WERI-Rb-1 (cell line): ENCODE measurements at regions not wholly inside any gene's neighbourhood (a gene's known extent, or its start where the extent isn't known, plus 50 kb on each side); places are given as distances from the start of the nearest gene placed in this dataset.

Experiments used
- DNase-seq: peaks from one replicate; pipeline ENCODE4 v3.0.0-alpha.2; 2020
- H3K27ac ChIP-seq: fragments of 250-450 bp; sonication (Bioruptor Pico); 2 replicates; pipeline ENCODE4 v1.5.1; 2020; ENCODE audit warnings: mild to moderate bottlenecking, moderate library complexity
- H3K27me3 ChIP-seq: fragments of 250-450 bp; sonication (Bioruptor Pico); 2 replicates; pipeline ENCODE4 v1.5.1; 2021; ENCODE audit warnings: mild to moderate bottlenecking, low read depth, moderate library complexity; ENCODE audit not compliant: insufficient read depth, severe bottlenecking
- H3K36me3 ChIP-seq: fragments of 250-450 bp; sonication (Bioruptor Pico); 2 replicates; pipeline ENCODE4 v1.5.1; 2020; ENCODE audit warnings: mild to moderate bottlenecking, moderate library complexity
- H3K4me3 ChIP-seq: 2 replicates; pipeline ENCODE4 v1.5.1; 2011; ENCODE audit warnings: low read depth, mild to moderate bottlenecking, control low read depth, low read length
- H3K9me3 ChIP-seq: fragments of 250-450 bp; sonication (Bioruptor Pico); 2 replicates; pipeline ENCODE4 v1.5.1; 2021; ENCODE audit warnings: mild to moderate bottlenecking, moderate library complexity; ENCODE audit not compliant: severe bottlenecking
- TF ChIP-seq, protein P1 (sequence below): IDR thresholded peaks from 2 replicates; pipeline ENCODE4 v1.5.1; 2011; ENCODE audit warnings: low read depth, mild to moderate bottlenecking, control low read depth, inconsistent platforms, low read length

DNA sequence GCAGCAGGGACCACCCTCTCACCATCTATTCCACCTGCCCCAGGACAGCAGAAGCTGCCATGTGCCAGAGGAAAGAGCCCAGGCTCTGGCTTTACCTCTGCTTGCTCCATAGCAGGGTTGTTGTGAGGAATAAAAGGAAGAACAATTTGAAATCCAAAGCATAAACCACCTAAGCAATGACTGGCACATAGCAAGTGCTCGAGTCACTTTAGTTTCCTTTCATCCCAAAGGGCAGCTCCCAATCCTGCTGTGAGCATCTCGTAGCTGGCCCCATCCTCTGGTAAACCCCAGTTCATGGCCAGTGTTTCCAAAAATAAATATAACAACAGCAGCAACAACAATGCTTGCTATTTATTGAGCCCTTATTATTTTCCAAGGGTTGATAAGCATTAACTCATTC lies 923.5 kb downstream of the EPHA4 start:
- TF ChIP-seq, protein P1, sequence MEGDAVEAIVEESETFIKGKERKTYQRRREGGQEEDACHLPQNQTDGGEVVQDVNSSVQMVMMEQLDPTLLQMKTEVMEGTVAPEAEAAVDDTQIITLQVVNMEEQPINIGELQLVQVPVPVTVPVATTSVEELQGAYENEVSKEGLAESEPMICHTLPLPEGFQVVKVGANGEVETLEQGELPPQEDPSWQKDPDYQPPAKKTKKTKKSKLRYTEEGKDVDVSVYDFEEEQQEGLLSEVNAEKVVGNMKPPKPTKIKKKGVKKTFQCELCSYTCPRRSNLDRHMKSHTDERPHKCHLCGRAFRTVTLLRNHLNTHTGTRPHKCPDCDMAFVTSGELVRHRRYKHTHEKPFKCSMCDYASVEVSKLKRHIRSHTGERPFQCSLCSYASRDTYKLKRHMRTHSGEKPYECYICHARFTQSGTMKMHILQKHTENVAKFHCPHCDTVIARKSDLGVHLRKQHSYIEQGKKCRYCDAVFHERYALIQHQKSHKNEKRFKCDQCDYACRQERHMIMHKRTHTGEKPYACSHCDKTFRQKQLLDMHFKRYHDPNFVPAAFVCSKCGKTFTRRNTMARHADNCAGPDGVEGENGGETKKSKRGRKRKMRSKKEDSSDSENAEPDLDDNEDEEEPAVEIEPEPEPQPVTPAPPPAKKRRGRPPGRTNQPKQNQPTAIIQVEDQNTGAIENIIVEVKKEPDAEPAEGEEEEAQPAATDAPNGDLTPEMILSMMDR: no peak
- H3K27ac ChIP-seq: no peak overlapping the region
- no peaks in the 10 kb centered on the region for H3K36me3 ChIP-seq
- no peak overlapping the region for H3K4me3 ChIP-seq
- H3K9me3 ChIP-seq: no peaks in the 10 kb centered on the region
- no peak for DNase-seq
- H3K27me3 ChIP-seq: no peaks in the 10 kb centered on the region

DNA sequence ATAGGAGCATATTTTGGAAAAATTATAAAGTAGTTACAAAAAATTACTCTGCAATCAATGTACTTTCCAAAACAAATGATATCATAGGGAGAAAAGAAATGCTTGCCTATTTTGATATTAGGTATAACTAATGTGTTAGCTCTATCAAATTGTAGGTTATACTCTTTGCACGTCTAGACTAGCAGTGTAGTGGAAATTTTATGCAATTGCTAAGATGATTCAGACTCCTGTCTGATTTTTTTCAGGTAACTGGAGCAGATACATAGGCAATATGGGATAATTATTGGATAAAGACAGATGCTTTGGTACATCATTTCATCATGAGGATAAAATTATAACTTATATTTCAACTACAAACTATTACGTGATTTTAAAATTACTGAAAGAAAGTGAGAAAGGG lies 918.3 kb downstream of the EPHA4 start:
- no peaks in the 10 kb centered on the region for H3K9me3 ChIP-seq
- no peak for DNase-seq
- TF ChIP-seq, protein P1: no peak
- H3K27me3 ChIP-seq: no peaks in the 10 kb centered on the region
- no peaks in the 10 kb centered on the region for H3K36me3 ChIP-seq
- no peak overlapping the region for H3K4me3 ChIP-seq
- no peak overlapping the region for H3K27ac ChIP-seq

DNA sequence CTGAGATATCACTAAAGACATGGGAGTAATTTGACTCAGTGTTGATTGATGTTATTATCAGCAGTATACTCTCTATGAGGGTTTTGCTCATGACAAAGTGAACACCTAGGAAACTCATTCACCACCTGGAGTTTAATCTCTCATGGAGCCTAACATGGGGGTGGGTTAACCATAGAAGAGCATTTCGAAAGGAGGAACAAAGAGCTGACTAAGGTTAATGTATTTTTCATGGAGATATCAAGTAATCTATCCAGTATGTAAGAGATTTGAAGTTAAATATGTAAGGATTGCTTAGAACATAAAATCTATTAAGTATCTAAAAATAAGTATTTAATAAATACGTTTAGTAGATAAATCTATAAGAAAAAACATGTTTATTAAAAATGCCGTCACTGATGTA lies 917.8 kb downstream of the EPHA4 start:
- Histone ChIP-seq H3K27ac (no peak overlapping the region), H3K4me3 (no peak overlapping the region), H3K9me3 (no peaks in the 10 kb centered on the region), H3K36me3 (no peaks in the 10 kb centered on the region), H3K27me3 (no peaks in the 10 kb centered on the region)
- DNase-seq: no peak
- TF ChIP-seq, protein P1: no peak

GRCh38 chr2:220660277-220661145 lies 911.6 kb downstream of the EPHA4 start:
- no peaks in the 10 kb centered on the region for H3K36me3 ChIP-seq
- no peaks in the 10 kb centered on the region for H3K27me3 ChIP-seq
- DNase-seq: no peak
- no peak overlapping the region for H3K27ac ChIP-seq
- H3K4me3 ChIP-seq: no peak overlapping the region
- H3K9me3 ChIP-seq: no peaks in the 10 kb centered on the region
- TF ChIP-seq, protein P1: no peak

- TF ChIP-seq, protein P1: no peak
- Histone ChIP-seq H3K9me3 (no peaks in the 10 kb centered on the region), H3K27me3 (no peaks in the 10 kb centered on the region), H3K4me3 (no peak overlapping the region), H3K36me3 (no peaks in the 10 kb centered on the region), H3K27ac (no peak overlapping the region)
- DNase-seq: no peak
Observed at GRCh38 chr2:220662431-220662830, 909.7 kb downstream of the EPHA4 start.

- Histone ChIP-seq H3K36me3 (no peaks in the 10 kb centered on the region), H3K27ac (no peak overlapping the region), H3K27me3 (no peaks in the 10 kb centered on the region), H3K4me3 (no peak overlapping the region), H3K9me3 (no peaks in the 10 kb centered on the region)
- TF ChIP-seq, protein P1: no peak
- no peak for DNase-seq
Observed at GRCh38 chr2:220663065-220663464, 909.0 kb downstream of the EPHA4 start.
